Ishikawa (cell line): ENCODE measurements at regions not wholly inside any gene's neighbourhood (a gene's known extent, or its start where the extent isn't known, plus 50 kb on each side); places are given as distances from the start of the nearest gene placed in this dataset.

Experiments
- CEBPB ChIP-seq: IDR thresholded peaks from 2 replicates; pipeline ENCODE4 v1.6.1; 2012
- CREB1 ChIP-seq: IDR thresholded peaks from 2 replicates; pipeline ENCODE4 v1.6.1; 2012; ENCODE audit warnings: low read depth
- EGR1 ChIP-seq: IDR thresholded peaks from 2 replicates; pipeline ENCODE4 v1.6.1; 2012
- EP300 ChIP-seq: IDR thresholded peaks from 2 replicates; pipeline ENCODE4 v1.6.1; 2012; ENCODE audit warnings: borderline replicate concordance
- FOXM1 ChIP-seq: IDR thresholded peaks from 2 replicates; pipeline ENCODE4 v1.6.1; 2012; ENCODE audit warnings: low read depth, borderline replicate concordance
- MAX ChIP-seq: IDR thresholded peaks from 2 replicates; pipeline ENCODE4 v1.6.1; 2012
- NFIC ChIP-seq: IDR thresholded peaks from 2 replicates; pipeline ENCODE4 v1.6.1; 2012
- RAD21 ChIP-seq: IDR thresholded peaks from 2 replicates; pipeline ENCODE4 v1.6.1; 2012; ENCODE audit warnings: low read depth
- TAF1 ChIP-seq: IDR thresholded peaks from 2 replicates; pipeline ENCODE4 v1.6.1; 2012; ENCODE audit warnings: low read depth, mild to moderate bottlenecking
- TCF12 ChIP-seq: IDR thresholded peaks from 2 replicates; pipeline ENCODE4 v1.6.1; 2012; ENCODE audit warnings: low read depth
- TEAD4 ChIP-seq: IDR thresholded peaks from 2 replicates; pipeline ENCODE4 v1.6.1; 2012
- YY1 ChIP-seq: IDR thresholded peaks from 2 replicates; pipeline ENCODE4 v1.6.1; 2012; ENCODE audit warnings: low read depth
- ZBTB7A ChIP-seq: IDR thresholded peaks from 2 replicates; pipeline ENCODE4 v1.6.1; 2012; ENCODE audit warnings: low read depth
- TF ChIP-seq, protein P1 (sequence below): IDR thresholded peaks from 2 replicates; pipeline ENCODE4 v1.6.1; 2012; ENCODE audit warnings: low read depth, mild to moderate bottlenecking
- TF ChIP-seq, protein P2 (sequence below): IDR thresholded peaks from 2 replicates; pipeline ENCODE4 v1.6.1; 2012

GRCh38 chr10:128219295-128219694, 93.1 kb upstream of the MKI67 start:
- TF ChIP-seq ZBTB7A (no peak), RAD21 (no peak), MAX (no peak), TCF12 (no peak), TAF1 (no peak), EP300 (no peak), TEAD4 (no peak), YY1 (no peak), NFIC (no peak), CREB1 (no peak), FOXM1 (no peak), EGR1 (no peak), CEBPB (no peak)
- TF ChIP-seq, protein P1, sequence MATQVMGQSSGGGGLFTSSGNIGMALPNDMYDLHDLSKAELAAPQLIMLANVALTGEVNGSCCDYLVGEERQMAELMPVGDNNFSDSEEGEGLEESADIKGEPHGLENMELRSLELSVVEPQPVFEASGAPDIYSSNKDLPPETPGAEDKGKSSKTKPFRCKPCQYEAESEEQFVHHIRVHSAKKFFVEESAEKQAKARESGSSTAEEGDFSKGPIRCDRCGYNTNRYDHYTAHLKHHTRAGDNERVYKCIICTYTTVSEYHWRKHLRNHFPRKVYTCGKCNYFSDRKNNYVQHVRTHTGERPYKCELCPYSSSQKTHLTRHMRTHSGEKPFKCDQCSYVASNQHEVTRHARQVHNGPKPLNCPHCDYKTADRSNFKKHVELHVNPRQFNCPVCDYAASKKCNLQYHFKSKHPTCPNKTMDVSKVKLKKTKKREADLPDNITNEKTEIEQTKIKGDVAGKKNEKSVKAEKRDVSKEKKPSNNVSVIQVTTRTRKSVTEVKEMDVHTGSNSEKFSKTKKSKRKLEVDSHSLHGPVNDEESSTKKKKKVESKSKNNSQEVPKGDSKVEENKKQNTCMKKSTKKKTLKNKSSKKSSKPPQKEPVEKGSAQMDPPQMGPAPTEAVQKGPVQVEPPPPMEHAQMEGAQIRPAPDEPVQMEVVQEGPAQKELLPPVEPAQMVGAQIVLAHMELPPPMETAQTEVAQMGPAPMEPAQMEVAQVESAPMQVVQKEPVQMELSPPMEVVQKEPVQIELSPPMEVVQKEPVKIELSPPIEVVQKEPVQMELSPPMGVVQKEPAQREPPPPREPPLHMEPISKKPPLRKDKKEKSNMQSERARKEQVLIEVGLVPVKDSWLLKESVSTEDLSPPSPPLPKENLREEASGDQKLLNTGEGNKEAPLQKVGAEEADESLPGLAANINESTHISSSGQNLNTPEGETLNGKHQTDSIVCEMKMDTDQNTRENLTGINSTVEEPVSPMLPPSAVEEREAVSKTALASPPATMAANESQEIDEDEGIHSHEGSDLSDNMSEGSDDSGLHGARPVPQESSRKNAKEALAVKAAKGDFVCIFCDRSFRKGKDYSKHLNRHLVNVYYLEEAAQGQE: no peak
- TF ChIP-seq, protein P2, sequence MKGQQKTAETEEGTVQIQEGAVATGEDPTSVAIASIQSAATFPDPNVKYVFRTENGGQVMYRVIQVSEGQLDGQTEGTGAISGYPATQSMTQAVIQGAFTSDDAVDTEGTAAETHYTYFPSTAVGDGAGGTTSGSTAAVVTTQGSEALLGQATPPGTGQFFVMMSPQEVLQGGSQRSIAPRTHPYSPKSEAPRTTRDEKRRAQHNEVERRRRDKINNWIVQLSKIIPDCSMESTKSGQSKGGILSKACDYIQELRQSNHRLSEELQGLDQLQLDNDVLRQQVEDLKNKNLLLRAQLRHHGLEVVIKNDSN: no peak

- TF ChIP-seq EGR1 (no peak), TAF1 (no peak), MAX (no peak), CEBPB (no peak), YY1 (no peak), TEAD4 (no peak)
- TF ChIP-seq, protein P2: no peak
Measured at GRCh38 chr10:128220021-128220420, 93.8 kb upstream of the MKI67 start.

DNA sequence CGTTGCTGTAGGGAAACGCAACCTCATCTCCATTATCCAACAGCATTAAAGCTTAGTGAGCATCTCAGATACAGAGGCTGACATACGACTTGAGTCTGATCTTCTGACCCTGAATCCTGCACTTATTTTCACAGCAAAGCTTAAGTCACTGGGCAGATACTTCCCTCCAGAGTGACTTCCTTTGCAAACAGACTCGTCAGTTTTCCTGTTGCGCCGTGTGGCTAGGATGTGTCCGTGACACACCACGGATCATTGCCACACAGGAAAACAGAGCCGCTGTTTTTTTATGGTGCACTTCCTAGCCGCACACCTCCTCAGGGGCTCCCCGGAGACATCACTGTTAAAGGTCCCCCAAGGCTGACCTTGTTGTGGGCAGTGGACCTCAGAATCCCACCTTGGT, 94.9 kb upstream of the MKI67 start:
- no peak for TF ChIP-seq NFIC
- TF ChIP-seq, protein P1: no peak
- TF ChIP-seq CREB1: no peak
- TF ChIP-seq, protein P2: no peak
- no peak for TF ChIP-seq TEAD4
- TF ChIP-seq TAF1: no peak

GRCh38 chr10:128221807-128222206, 95.6 kb upstream of the MKI67 start:
- no peak for TF ChIP-seq EP300
- no peak for TF ChIP-seq MAX
- TF ChIP-seq CREB1: no peak
- no peak for TF ChIP-seq ZBTB7A
- TF ChIP-seq, protein P1: no peak
- no peak for TF ChIP-seq CEBPB
- TF ChIP-seq TEAD4: no peak

DNA sequence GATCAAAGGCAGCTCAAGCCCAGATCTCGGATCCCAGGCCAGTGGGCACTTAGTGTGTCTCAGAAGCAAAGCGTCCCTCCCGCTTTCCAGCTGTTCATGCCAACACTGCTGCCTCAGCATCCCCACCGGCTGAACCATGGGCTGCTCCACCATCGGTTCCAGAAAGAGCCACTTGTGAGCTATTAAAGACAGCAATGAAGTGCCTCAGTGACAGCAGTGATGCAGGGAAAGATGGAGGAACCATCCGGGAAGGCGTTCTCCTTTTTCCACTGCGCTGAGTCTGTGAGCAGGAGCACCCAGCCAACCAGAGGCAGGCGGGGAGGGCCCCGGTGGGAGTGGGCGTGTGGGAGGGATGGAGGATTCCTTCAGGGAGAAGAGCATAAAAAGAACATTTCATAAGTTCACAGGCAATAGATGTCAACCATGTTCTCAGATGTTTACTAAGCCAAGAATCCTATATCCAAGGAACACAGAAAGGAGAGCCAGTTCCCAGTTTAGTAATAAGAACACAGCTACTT, 96.2 kb upstream of the MKI67 start:
- TF ChIP-seq, protein P2: no peak
- TF ChIP-seq CREB1 (no peak), EP300 (no peak), CEBPB (no peak), TCF12 (no peak), TAF1 (no peak), NFIC (no peak), TEAD4 (no peak), YY1 (no peak), EGR1 (no peak)
- TF ChIP-seq, protein P1: no peak
